GM21447 (cell line): ENCODE measurements at regions not wholly inside any gene's neighbourhood (a gene's known extent, or its start where the extent isn't known, plus 50 kb on each side); places are given as distances from the start of the nearest gene placed in this dataset.
"Not testable (repeated sequence)": the region's sequence is repeated elsewhere in the genome, so short reads cannot be mapped to it uniquely, and the experiment has no call there.

Experiments
- ATAC-seq: cut with Tn5 transposase; IDR thresholded peaks from one replicate; pipeline ENCODE4 v1.9.1; 2021; ENCODE audit not compliant: unreplicated experiment

- ATAC-seq = not testable (repeated sequence)
Measured at GRCh38 chr7:101679653-101680173, 50.6 kb upstream of the MYL10 start.

GRCh38 chr7:101680406-101681145 lies 51.5 kb upstream of the MYL10 start:
- no peak for ATAC-seq

- no peak for ATAC-seq
Measured at GRCh38 chr7:101681170-101682007, 52.3 kb upstream of the MYL10 start.

GRCh38 chr7:101684983-101685330 lies 55.9 kb upstream of the MYL10 start:
- no peak for ATAC-seq

GRCh38 chr7:101686030-101686429 lies 56.9 kb upstream of the MYL10 start:
- ATAC-seq = no peak

GRCh38 chr7:101687081-101687480 lies 58.0 kb upstream of the MYL10 start:
- no peak for ATAC-seq

- no peak for ATAC-seq
Measured at GRCh38 chr7:101687791-101688182, 58.7 kb upstream of the MYL10 start.

- ATAC-seq = no peak
Measured at GRCh38 chr7:101688183-101688831, 59.2 kb upstream of the MYL10 start.

GRCh38 chr7:101688995-101689907 lies 60.2 kb upstream of the MYL10 start:
- no peak for ATAC-seq

GRCh38 chr7:101690061-101690460 lies 61.0 kb upstream of the MYL10 start:
- no peak for ATAC-seq

- no peak for ATAC-seq
Measured at GRCh38 chr7:101691822-101692384, 62.8 kb upstream of the MYL10 start.

GRCh38 chr7:101693498-101694091 lies 64.5 kb upstream of the MYL10 start:
- ATAC-seq = no peak

- ATAC-seq = no peak
Measured at GRCh38 chr7:101698964-101699363, 69.9 kb upstream of the MYL10 start.

GRCh38 chr7:101699399-101699798 lies 70.3 kb upstream of the MYL10 start:
- no peak for ATAC-seq

- no peak for ATAC-seq
Measured at GRCh38 chr7:101699881-101700823, 71.1 kb upstream of the MYL10 start.

- ATAC-seq = no peak
Measured at GRCh38 chr7:101701153-101701794, 72.2 kb upstream of the MYL10 start.

GRCh38 chr7:101702362-101702850 lies 73.3 kb upstream of the MYL10 start:
- no peak for ATAC-seq

- ATAC-seq = no peak
Measured at GRCh38 chr7:101705331-101705730, 76.2 kb upstream of the MYL10 start.
